ENCODE measurements at regions not wholly inside any gene's neighbourhood (a gene's known extent, or its start where the extent isn't known, plus 50 kb on each side); places are given as distances from the start of the nearest gene placed in this dataset.
"Not testable (repeated sequence)": the region's sequence is repeated elsewhere in the genome, so short reads cannot be mapped to it uniquely, and the experiment has no call there.

GRCh38 chr22:26082866-26083265, 86.4 kb upstream of the SEZ6L start:
- TF ChIP-seq, protein P1, sequence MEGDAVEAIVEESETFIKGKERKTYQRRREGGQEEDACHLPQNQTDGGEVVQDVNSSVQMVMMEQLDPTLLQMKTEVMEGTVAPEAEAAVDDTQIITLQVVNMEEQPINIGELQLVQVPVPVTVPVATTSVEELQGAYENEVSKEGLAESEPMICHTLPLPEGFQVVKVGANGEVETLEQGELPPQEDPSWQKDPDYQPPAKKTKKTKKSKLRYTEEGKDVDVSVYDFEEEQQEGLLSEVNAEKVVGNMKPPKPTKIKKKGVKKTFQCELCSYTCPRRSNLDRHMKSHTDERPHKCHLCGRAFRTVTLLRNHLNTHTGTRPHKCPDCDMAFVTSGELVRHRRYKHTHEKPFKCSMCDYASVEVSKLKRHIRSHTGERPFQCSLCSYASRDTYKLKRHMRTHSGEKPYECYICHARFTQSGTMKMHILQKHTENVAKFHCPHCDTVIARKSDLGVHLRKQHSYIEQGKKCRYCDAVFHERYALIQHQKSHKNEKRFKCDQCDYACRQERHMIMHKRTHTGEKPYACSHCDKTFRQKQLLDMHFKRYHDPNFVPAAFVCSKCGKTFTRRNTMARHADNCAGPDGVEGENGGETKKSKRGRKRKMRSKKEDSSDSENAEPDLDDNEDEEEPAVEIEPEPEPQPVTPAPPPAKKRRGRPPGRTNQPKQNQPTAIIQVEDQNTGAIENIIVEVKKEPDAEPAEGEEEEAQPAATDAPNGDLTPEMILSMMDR (IDR thresholded peaks at IDR 0.05; ENCODE audit: unreplicated experiment in 3 of 3) = no peak
- no peaks in the 10 kb centered on the region for H3K36me3 Mint-ChIP-seq (ENCODE audit: low read depth)
- no peaks in the 10 kb centered on the region for H3K4me1 Mint-ChIP-seq
- H3K27ac Mint-ChIP-seq = no peak overlapping the region
- H3K27me3 Mint-ChIP-seq (ENCODE audit: low read depth) = no peaks in the 10 kb centered on the region
- no peak overlapping the region for H3K4me3 Mint-ChIP-seq
- H3K9me3 Mint-ChIP-seq = no peaks in the 10 kb centered on the region

- Mint-ChIP-seq H3K36me3 (ENCODE audit: low read depth) (no peaks in the 10 kb centered on the region), H3K4me1 (no peaks in the 10 kb centered on the region), H3K9me3 (no peaks in the 10 kb centered on the region), H3K27me3 (ENCODE audit: low read depth) (peaks cover 6% of the 10 kb centered on the region), H3K4me3 (no peak overlapping the region), H3K27ac (no peak overlapping the region)
- TF ChIP-seq, protein P1 (IDR thresholded peaks at IDR 0.05; ENCODE audit: unreplicated experiment in 3 of 3) = peak in 1 of 3 experiments; percentile 11
These were observed 82.9 kb upstream of the SEZ6L start for GRCh38 chr22:26086359-26086758.

- no peak overlapping the region for H3K27ac Mint-ChIP-seq
- TF ChIP-seq, protein P1 (IDR thresholded peaks at IDR 0.05; ENCODE audit: unreplicated experiment in 3 of 3) = no peak
These were observed 81.4 kb upstream of the SEZ6L start for GRCh38 chr22:26087816-26088215.

GRCh38 chr22:26090821-26091220, 78.4 kb upstream of the SEZ6L start:
- H3K27ac Mint-ChIP-seq = no peak overlapping the region
- H3K4me1 Mint-ChIP-seq = no peaks in the 10 kb centered on the region
- TF ChIP-seq, protein P1 (IDR thresholded peaks at IDR 0.05; ENCODE audit: unreplicated experiment in 3 of 3) = no peak
- no peak overlapping the region for H3K4me3 Mint-ChIP-seq
- peaks cover 15% of the 10 kb centered on the region for H3K27me3 Mint-ChIP-seq (ENCODE audit: low read depth)
- H3K9me3 Mint-ChIP-seq = no peaks in the 10 kb centered on the region
- no peaks in the 10 kb centered on the region for H3K36me3 Mint-ChIP-seq (ENCODE audit: low read depth)

More at GRCh38 chr22:26087816-26088215, 81.4 kb upstream of the SEZ6L start:
- Mint-ChIP-seq H3K36me3 (ENCODE audit: low read depth) (no peaks in the 10 kb centered on the region), H3K4me1 (no peaks in the 10 kb centered on the region), H3K9me3 (no peaks in the 10 kb centered on the region), H3K27me3 (ENCODE audit: low read depth) (peaks cover 6% of the 10 kb centered on the region), H3K4me3 (no peak overlapping the region)

DNA sequence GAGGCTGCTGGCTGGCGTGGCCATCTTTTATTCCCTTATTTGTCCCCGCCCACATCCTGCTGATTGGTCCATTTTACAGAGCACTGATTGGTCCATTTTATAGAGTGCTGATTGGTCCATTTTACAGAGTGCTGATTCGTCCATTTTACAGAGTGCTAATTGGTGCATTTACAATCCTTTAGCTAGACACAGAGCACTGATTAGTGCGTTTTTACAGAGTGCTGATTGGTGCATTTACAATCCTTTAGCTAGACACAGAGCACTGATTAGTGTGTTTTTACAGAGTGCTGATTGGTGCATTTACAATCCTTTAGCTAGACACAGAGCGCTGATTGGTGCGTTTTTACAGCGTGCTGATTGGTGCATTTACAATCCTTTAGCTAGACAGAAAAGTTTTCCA, 74.8 kb upstream of the SEZ6L start:
- not testable (repeated sequence) for H3K27ac Mint-ChIP-seq; H3K9me3 Mint-ChIP-seq; H3K4me3 Mint-ChIP-seq; H3K4me1 Mint-ChIP-seq; H3K36me3 Mint-ChIP-seq (ENCODE audit: low read depth)
- peaks cover 12% of the 10 kb centered on the region for H3K27me3 Mint-ChIP-seq (ENCODE audit: low read depth)

DNA sequence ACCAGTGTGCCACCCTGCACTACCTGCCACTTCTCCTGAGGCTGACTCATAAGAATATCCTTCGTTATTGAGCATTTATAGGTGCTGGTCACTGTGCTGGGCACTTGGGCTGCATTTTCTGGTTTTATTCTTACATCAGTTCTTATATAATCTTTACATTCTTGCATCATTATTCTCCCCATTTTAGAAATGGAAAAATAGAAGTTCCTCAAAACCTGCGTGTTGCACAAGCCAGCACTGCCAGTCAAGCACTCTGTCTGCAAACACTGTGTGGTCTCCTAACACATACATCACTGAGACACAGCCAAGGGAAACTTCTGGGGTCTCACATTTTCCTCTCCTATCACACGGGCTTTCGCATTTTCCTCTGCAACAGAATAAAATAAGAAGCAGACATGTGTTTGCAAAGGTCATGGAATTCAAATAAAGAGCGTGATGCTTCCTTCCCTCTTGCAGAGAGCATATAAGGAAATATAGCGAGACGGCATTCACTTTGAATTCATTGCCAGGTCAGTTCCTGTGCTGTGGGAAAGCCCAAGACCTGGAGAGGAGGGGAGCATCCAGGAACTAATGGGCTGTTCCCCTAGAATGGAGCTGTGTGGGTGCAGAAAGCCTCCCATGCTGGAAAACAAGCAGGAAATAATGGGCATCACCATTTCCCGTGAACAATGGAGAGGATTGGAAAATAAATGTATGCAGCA, 73.9 kb upstream of the SEZ6L start:
- TF ChIP-seq, protein P1 (IDR thresholded peaks at IDR 0.05; ENCODE audit: unreplicated experiment in 3 of 3) = no peak
- no peaks in the 10 kb centered on the region for H3K36me3 Mint-ChIP-seq (ENCODE audit: low read depth)
- H3K27ac Mint-ChIP-seq = no peak overlapping the region
- H3K4me1 Mint-ChIP-seq = no peaks in the 10 kb centered on the region
- H3K9me3 Mint-ChIP-seq = no peaks in the 10 kb centered on the region
- H3K4me3 Mint-ChIP-seq = no peak overlapping the region
- H3K27me3 Mint-ChIP-seq (ENCODE audit: low read depth) = peaks cover 14% of the 10 kb centered on the region

All from nephron (organoid).